SJCRH30 (cell line): ENCODE measurements at regions not wholly inside any gene's neighbourhood (a gene's known extent, or its start where the extent isn't known, plus 50 kb on each side); places are given as distances from the start of the nearest gene placed in this dataset.
"Not testable (repeated sequence)": the region's sequence is repeated elsewhere in the genome, so short reads cannot be mapped to it uniquely, and the experiment has no call there.

Experiments used
- DNase-seq, 2 experiments: peaks; one replicate each; pipeline ENCODE4 v3.0.0-alpha.2; 2015 to 2020
- H3K27ac ChIP-seq: fragments of 250-450 bp; sonication (Bioruptor Pico); 2 replicates; pipeline ENCODE4 v1.5.1; 2020; ENCODE audit warnings: mild to moderate bottlenecking, moderate library complexity
- H3K27me3 ChIP-seq: fragments of 250-450 bp; sonication (Bioruptor Pico); 2 replicates; pipeline ENCODE4 v1.5.1; 2020; ENCODE audit warnings: mild to moderate bottlenecking, moderate library complexity
- H3K36me3 ChIP-seq: fragments of 250-450 bp; sonication (Bioruptor Pico); 2 replicates; pipeline ENCODE4 v1.5.1; 2020; ENCODE audit warnings: mild to moderate bottlenecking, moderate library complexity
- H3K4me1 ChIP-seq: fragments of 250-450 bp; sonication (Bioruptor Pico); 2 replicates; pipeline ENCODE4 v1.5.1; 2020; ENCODE audit warnings: mild to moderate bottlenecking, moderate library complexity
- H3K4me3 ChIP-seq: fragments of 250-450 bp; sonication (Bioruptor Pico); 2 replicates; pipeline ENCODE4 v1.5.1; 2020; ENCODE audit warnings: mild to moderate bottlenecking, moderate library complexity
- H3K9me3 ChIP-seq: fragments of 250-450 bp; sonication (Bioruptor Pico); replicated peaks from 2 replicates; pipeline ENCODE4 v1.5.1; 2020; ENCODE audit warnings: mild to moderate bottlenecking, moderate library complexity

DNA sequence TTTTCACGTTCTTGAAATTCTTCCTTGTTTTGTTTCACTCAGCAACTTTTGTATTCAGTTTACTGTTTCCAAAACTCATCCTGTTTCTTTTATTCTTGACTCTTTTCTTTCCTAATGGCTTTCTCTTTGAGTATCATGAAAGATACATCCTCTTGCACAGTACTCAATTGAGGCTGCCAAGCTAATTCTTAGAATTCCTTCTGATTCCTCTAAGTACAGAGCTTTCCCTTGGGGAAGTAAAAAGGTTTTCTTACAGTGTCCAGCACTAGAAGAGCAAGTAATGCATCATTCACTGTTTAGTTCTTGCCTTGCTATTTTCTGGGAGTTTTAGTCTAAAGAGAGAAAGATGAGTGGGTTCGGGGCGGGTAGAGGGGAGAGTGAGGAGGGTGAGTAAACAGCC is 154.1 kb downstream of the NEDD1 start:
- no peak overlapping the region for H3K4me3 ChIP-seq
- H3K27ac ChIP-seq = no peak overlapping the region
- no peaks in the 10 kb centered on the region for H3K36me3 ChIP-seq
- H3K27me3 ChIP-seq = no peaks in the 10 kb centered on the region
- H3K4me1 ChIP-seq = no peaks in the 10 kb centered on the region
- H3K9me3 ChIP-seq = no peaks in the 10 kb centered on the region
- DNase-seq = no peak

DNA sequence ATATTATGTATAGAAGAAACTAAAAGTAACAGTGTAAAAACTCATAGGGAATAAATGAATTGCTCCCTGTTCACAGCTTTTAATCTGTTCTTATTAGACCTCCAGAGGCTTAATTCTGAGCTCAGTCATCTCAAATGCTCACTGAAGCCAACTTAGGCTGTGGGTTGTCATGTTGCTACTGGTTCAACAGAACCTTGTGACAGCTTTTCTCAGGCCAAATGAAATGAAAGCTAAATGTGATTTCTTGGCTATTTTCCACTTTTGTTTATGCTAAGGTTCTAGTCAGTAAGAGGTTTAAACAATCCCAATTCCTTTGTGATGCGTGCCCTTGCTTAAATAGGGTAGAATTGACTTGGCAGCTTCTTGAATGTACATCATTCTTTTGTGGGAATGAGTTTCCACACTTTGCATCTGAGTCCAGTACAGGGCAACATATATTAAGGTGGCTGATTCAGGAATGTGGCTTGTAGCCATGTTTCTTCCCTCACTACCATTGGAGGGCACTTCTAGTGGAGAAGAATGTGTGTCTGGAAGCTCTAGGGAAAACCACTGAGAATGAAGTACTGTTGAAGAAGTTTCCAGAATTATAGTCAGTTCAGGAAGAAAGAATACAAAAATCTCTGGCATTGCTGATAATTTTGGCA is 156.4 kb downstream of the NEDD1 start:
- no peaks in the 10 kb centered on the region for H3K4me1 ChIP-seq
- no peaks in the 10 kb centered on the region for H3K27me3 ChIP-seq
- no peak overlapping the region for H3K27ac ChIP-seq
- H3K4me3 ChIP-seq = no peak overlapping the region
- H3K36me3 ChIP-seq = no peaks in the 10 kb centered on the region
- no peaks in the 10 kb centered on the region for H3K9me3 ChIP-seq
- DNase-seq = no peak

GRCh38 chr12:97075161-97075933 is 168.3 kb downstream of the NEDD1 start:
- peak in 1 of 2 experiments; percentile 2 for DNase-seq
- Histone ChIP-seq H3K27me3 (no peaks in the 10 kb centered on the region), H3K4me3 (no peak overlapping the region), H3K36me3 (no peaks in the 10 kb centered on the region), H3K4me1 (no peaks in the 10 kb centered on the region), H3K9me3 (no peaks in the 10 kb centered on the region), H3K27ac (no peak overlapping the region)

- Histone ChIP-seq H3K27me3 (no peaks in the 10 kb centered on the region), H3K4me1 (no peaks in the 10 kb centered on the region), H3K4me3 (no peak overlapping the region), H3K9me3 (no peaks in the 10 kb centered on the region), H3K27ac (no peak overlapping the region), H3K36me3 (no peaks in the 10 kb centered on the region)
- no peak for DNase-seq
Measured at GRCh38 chr12:97075934-97076630, 169.0 kb downstream of the NEDD1 start.

DNA sequence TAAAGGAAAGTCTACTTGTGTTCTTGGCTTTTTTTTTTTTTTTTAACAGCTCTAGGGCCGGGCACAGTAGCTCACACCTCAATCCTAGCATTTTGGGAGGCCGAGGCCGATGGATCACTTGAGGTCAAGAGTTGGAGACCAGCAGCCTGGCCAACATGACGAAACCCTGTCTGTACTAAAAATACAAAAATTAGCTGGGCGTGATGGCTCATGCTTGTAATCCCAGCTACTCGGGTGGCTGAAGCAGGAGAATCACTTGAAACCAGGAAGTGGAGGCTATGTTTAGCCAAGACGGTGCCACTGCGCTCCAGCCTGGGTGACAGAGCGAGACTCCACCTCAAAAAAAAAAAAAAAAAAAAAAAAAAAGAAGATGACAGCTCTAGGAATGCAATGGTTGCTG is 169.9 kb downstream of the NEDD1 start:
- H3K9me3 ChIP-seq, H3K4me3 ChIP-seq, H3K27ac ChIP-seq, DNase-seq, H3K4me1 ChIP-seq, H3K27me3 ChIP-seq, H3K36me3 ChIP-seq: not testable (repeated sequence)

- Histone ChIP-seq H3K27ac (no peak overlapping the region), H3K36me3 (no peaks in the 10 kb centered on the region), H3K4me3 (no peak overlapping the region), H3K27me3 (no peaks in the 10 kb centered on the region), H3K9me3 (no peaks in the 10 kb centered on the region), H3K4me1 (no peaks in the 10 kb centered on the region)
- no peak for DNase-seq
Measured at GRCh38 chr12:97082029-97082428, 175.0 kb downstream of the NEDD1 start.

DNA sequence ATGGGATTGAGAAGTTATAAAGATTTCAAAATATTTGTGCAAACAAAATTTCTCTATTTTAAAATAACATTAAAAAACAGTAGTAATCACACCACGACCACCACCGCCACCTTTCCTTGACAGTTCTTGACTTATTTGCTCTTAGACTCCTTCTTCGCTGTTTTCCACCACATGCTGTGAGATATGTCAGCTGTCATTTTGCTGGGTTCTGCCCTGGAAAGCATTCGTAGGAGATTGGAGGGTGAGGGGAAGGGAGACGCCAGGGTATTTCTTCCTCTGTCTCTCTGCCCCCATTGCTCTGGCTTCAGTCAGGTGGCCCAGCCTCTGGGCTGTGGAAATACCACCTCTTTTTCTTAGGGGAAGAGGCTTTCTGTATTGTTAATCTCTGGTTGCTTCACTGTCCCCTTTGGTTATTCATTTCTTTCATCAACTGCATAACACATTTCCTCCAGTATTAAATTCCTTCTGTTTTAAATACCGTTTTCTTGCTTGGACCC is 186.2 kb downstream of the NEDD1 start:
- DNase-seq = no peak
- H3K36me3 ChIP-seq = no peaks in the 10 kb centered on the region
- no peak overlapping the region for H3K4me3 ChIP-seq
- H3K27ac ChIP-seq = no peak overlapping the region
- H3K27me3 ChIP-seq = no peaks in the 10 kb centered on the region
- H3K9me3 ChIP-seq = no peaks in the 10 kb centered on the region
- H3K4me1 ChIP-seq = no peaks in the 10 kb centered on the region

DNA sequence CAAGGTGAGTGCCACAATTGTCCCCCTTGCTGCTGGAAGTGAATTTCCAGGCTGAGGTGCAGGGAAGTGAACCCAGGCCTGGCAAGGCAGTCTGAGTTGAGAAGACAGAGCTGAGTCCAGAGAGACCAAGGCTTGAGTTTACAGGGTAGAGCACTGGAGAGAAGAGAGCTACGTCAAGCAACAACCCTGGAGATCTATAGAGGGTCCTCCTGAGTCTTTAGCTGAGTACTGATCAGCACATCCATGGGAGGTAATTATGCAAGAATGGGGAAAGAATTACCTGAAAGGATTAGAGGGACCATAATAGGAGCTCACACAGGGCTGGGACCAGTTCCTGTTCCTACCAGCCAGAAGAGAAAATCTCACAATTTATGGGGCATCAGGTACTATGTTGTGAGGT is 190.7 kb downstream of the NEDD1 start:
- Histone ChIP-seq H3K9me3 (no peaks in the 10 kb centered on the region), H3K4me1 (no peaks in the 10 kb centered on the region), H3K4me3 (no peak overlapping the region), H3K27ac (no peak overlapping the region), H3K27me3 (no peaks in the 10 kb centered on the region), H3K36me3 (no peaks in the 10 kb centered on the region)
- no peak for DNase-seq

GRCh38 chr12:97109441-97109840 is 202.4 kb downstream of the NEDD1 start:
- Histone ChIP-seq H3K4me3 (no peak overlapping the region), H3K27me3 (no peaks in the 10 kb centered on the region), H3K9me3 (no peaks in the 10 kb centered on the region), H3K27ac (no peak overlapping the region), H3K4me1 (no peaks in the 10 kb centered on the region), H3K36me3 (no peaks in the 10 kb centered on the region)
- DNase-seq = no peak

- Histone ChIP-seq H3K9me3 (no peaks in the 10 kb centered on the region), H3K27me3 (no peaks in the 10 kb centered on the region), H3K36me3 (no peaks in the 10 kb centered on the region), H3K27ac (no peak overlapping the region), H3K4me1 (no peaks in the 10 kb centered on the region), H3K4me3 (no peak overlapping the region)
- DNase-seq = no peak
Measured at GRCh38 chr12:97112136-97112535, 205.1 kb downstream of the NEDD1 start.

- H3K4me1 ChIP-seq = no peaks in the 10 kb centered on the region
- no peaks in the 10 kb centered on the region for H3K27me3 ChIP-seq
- no peak overlapping the region for H3K27ac ChIP-seq
- no peak for DNase-seq
- no peaks in the 10 kb centered on the region for H3K9me3 ChIP-seq
- no peak overlapping the region for H3K4me3 ChIP-seq
- no peaks in the 10 kb centered on the region for H3K36me3 ChIP-seq
Measured at GRCh38 chr12:97118796-97119375, 211.8 kb downstream of the NEDD1 start.

DNA sequence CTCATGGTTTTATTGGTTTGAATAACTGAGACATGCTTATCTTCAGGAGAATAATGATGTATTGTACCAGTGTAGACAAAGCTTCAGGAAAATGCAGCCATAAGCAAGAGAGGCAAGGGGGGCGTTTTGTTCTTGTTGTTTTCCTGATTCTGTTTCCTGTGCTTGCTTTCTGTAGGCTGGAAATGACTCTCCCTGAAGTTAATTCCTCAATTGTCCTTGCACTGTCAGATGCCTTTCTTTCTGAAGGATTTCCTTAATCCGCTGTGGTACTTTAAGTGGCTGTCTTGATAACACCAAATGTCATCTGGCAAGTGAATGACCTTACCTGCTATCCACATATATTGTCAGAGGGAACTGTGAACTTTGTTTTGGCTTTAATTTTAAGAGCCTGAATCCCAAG is 220.0 kb downstream of the NEDD1 start:
- Histone ChIP-seq H3K36me3 (no peaks in the 10 kb centered on the region), H3K4me3 (no peak overlapping the region), H3K27ac (no peak overlapping the region), H3K27me3 (no peaks in the 10 kb centered on the region), H3K9me3 (no peaks in the 10 kb centered on the region), H3K4me1 (no peaks in the 10 kb centered on the region)
- no peak for DNase-seq

GRCh38 chr12:97131220-97131981 is 224.3 kb downstream of the NEDD1 start:
- Histone ChIP-seq H3K4me1 (no peaks in the 10 kb centered on the region), H3K4me3 (no peak overlapping the region), H3K9me3 (no peaks in the 10 kb centered on the region), H3K27ac (no peak overlapping the region), H3K27me3 (no peaks in the 10 kb centered on the region), H3K36me3 (no peaks in the 10 kb centered on the region)
- DNase-seq = no peak

DNA sequence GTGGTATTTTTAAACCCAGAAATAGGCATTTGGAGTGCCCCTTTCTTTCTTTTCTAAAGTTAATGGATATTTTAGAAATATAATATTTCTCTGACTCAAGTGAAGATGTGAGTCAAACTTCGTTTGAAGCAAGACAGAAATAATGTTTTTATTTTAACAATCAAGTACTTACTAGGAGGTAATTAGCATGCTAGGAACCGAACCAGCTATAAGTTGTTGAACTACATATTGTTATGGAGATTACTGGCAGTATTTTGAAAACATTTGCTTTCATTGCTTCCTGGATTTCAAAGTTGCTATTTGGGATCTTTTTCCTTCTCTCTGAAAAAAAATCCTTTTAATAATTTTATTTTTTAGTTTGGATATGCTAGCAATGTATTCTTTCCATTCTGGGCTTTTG is 225.2 kb downstream of the NEDD1 start:
- DNase-seq = no peak
- Histone ChIP-seq H3K4me3 (no peak overlapping the region), H3K4me1 (no peaks in the 10 kb centered on the region)

More for the DNA sequence above, 225.2 kb downstream of the NEDD1 start:
- H3K36me3 ChIP-seq = no peaks in the 10 kb centered on the region
- no peak overlapping the region for H3K27ac ChIP-seq
- H3K27me3 ChIP-seq = no peaks in the 10 kb centered on the region
- H3K9me3 ChIP-seq = no peaks in the 10 kb centered on the region
